HG03103 (cell line): ENCODE measurements at regions not wholly inside any gene's neighbourhood (a gene's known extent, or its start where the extent isn't known, plus 50 kb on each side); places are given as distances from the start of the nearest gene placed in this dataset.
"Not testable (repeated sequence)": the region's sequence is repeated elsewhere in the genome, so short reads cannot be mapped to it uniquely, and the experiment has no call there.

Experiments used
- ATAC-seq: cut with Tn5 transposase; IDR thresholded peaks from one replicate; pipeline ENCODE4 v1.9.1; 2021; ENCODE audit warnings: low read depth; ENCODE audit not compliant: unreplicated experiment

- no peak for ATAC-seq
Observed at GRCh38 chr4:17251101-17251500, 260.8 kb downstream of the QDPR start.

- no peak for ATAC-seq
Observed at GRCh38 chr4:17250591-17250990, 261.3 kb downstream of the QDPR start.

GRCh38 chr4:17246656-17247055 is 265.2 kb downstream of the QDPR start:
- no peak for ATAC-seq

GRCh38 chr4:17241835-17242234 is 270.1 kb downstream of the QDPR start:
- ATAC-seq: no peak

GRCh38 chr4:17238633-17239032 is 273.3 kb downstream of the QDPR start:
- ATAC-seq: no peak

GRCh38 chr4:17236686-17237085 is 275.2 kb downstream of the QDPR start:
- no peak for ATAC-seq

GRCh38 chr4:17234678-17235077 is 277.2 kb downstream of the QDPR start:
- ATAC-seq: no peak

- ATAC-seq: no peak
Observed at GRCh38 chr4:17232566-17233253, 279.2 kb downstream of the QDPR start.

- ATAC-seq: not testable (repeated sequence)
Observed at GRCh38 chr4:17231880-17232475, 279.9 kb downstream of the QDPR start.

- ATAC-seq: no peak
Observed at GRCh38 chr4:17230727-17231126, 281.2 kb downstream of the QDPR start.

GRCh38 chr4:17220816-17221215 is 291.1 kb downstream of the QDPR start:
- no peak for ATAC-seq

- no peak for ATAC-seq
Observed at GRCh38 chr4:17218786-17219185, 293.1 kb downstream of the QDPR start.

GRCh38 chr4:17206829-17207801 is 304.8 kb downstream of the QDPR start:
- ATAC-seq: no peak

- ATAC-seq: no peak
Observed at GRCh38 chr4:17204908-17205307, 306.5 kb upstream of the LDB2 start.

GRCh38 chr4:17203797-17204196 is 305.4 kb upstream of the LDB2 start:
- ATAC-seq: no peak

GRCh38 chr4:17197070-17197469 is 298.6 kb upstream of the LDB2 start:
- no peak for ATAC-seq

- ATAC-seq: no peak
Observed at GRCh38 chr4:17195461-17196275, 297.2 kb upstream of the LDB2 start.

GRCh38 chr4:17194586-17194985 is 296.1 kb upstream of the LDB2 start:
- ATAC-seq: no peak

GRCh38 chr4:17189759-17190158 is 291.3 kb upstream of the LDB2 start:
- ATAC-seq: no peak

GRCh38 chr4:17189401-17189720 is 290.9 kb upstream of the LDB2 start:
- ATAC-seq: no peak
